Endothelial cell (in vitro differentiated cells): ENCODE measurements at regions not wholly inside any gene's neighbourhood (a gene's known extent, or its start where the extent isn't known, plus 50 kb on each side); places are given as distances from the start of the nearest gene placed in this dataset.

Experiments
- DNase-seq: peaks from one replicate; pipeline ENCODE4 v3.0.0; 2021; ENCODE audit warnings: low spot score
- H3K27ac Mint-ChIP-seq: one replicate; pipeline ENCODE4 v1.8.0; 2021; ENCODE audit warnings: mixed read lengths, inconsistent platforms; ENCODE audit not compliant: unreplicated experiment
- H3K27me3 Mint-ChIP-seq: one replicate; pipeline ENCODE4 v1.8.0; 2021; ENCODE audit warnings: mild to moderate bottlenecking, moderate library complexity, mixed read lengths, inconsistent platforms; ENCODE audit not compliant: unreplicated experiment
- H3K36me3 Mint-ChIP-seq: one replicate; pipeline ENCODE4 v1.8.0; 2021; ENCODE audit warnings: mild to moderate bottlenecking, low read depth, mixed read lengths, inconsistent platforms; ENCODE audit not compliant: unreplicated experiment
- H3K4me1 Mint-ChIP-seq: one replicate; pipeline ENCODE4 v1.8.0; 2021; ENCODE audit warnings: mild to moderate bottlenecking, mixed read lengths, inconsistent platforms; ENCODE audit not compliant: unreplicated experiment
- H3K4me3 Mint-ChIP-seq: one replicate; pipeline ENCODE4 v1.8.0; 2021; ENCODE audit warnings: mild to moderate bottlenecking, mixed read lengths, inconsistent platforms; ENCODE audit not compliant: unreplicated experiment
- H3K9me3 Mint-ChIP-seq: one replicate; pipeline ENCODE4 v1.8.0; 2021; ENCODE audit warnings: mixed read lengths, inconsistent platforms; ENCODE audit not compliant: unreplicated experiment
- TF ChIP-seq, protein P1 (sequence below): fragments of 200-600 bp; sonication (generic); IDR thresholded peaks from one replicate; pipeline ENCODE4 v1.5.0; 2021; ENCODE audit warnings: antibody characterized with exemption; ENCODE audit not compliant: unreplicated experiment

GRCh38 chr2:111634050-111634794, 249.8 kb downstream of the ANAPC1 start:
- H3K36me3 Mint-ChIP-seq: no peaks in the 10 kb centered on the region
- DNase-seq: no peak
- H3K9me3 Mint-ChIP-seq: peaks cover 7% of the 10 kb centered on the region
- no peak overlapping the region for H3K27ac Mint-ChIP-seq
- H3K4me3 Mint-ChIP-seq: no peak overlapping the region
- peaks cover 17% of the 10 kb centered on the region for H3K4me1 Mint-ChIP-seq
- TF ChIP-seq, protein P1, sequence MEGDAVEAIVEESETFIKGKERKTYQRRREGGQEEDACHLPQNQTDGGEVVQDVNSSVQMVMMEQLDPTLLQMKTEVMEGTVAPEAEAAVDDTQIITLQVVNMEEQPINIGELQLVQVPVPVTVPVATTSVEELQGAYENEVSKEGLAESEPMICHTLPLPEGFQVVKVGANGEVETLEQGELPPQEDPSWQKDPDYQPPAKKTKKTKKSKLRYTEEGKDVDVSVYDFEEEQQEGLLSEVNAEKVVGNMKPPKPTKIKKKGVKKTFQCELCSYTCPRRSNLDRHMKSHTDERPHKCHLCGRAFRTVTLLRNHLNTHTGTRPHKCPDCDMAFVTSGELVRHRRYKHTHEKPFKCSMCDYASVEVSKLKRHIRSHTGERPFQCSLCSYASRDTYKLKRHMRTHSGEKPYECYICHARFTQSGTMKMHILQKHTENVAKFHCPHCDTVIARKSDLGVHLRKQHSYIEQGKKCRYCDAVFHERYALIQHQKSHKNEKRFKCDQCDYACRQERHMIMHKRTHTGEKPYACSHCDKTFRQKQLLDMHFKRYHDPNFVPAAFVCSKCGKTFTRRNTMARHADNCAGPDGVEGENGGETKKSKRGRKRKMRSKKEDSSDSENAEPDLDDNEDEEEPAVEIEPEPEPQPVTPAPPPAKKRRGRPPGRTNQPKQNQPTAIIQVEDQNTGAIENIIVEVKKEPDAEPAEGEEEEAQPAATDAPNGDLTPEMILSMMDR: no peak
- no peaks in the 10 kb centered on the region for H3K27me3 Mint-ChIP-seq

GRCh38 chr2:111634995-111635538, 248.9 kb downstream of the ANAPC1 start:
- peaks cover 6% of the 10 kb centered on the region for H3K27me3 Mint-ChIP-seq
- no peak overlapping the region for H3K4me3 Mint-ChIP-seq
- H3K9me3 Mint-ChIP-seq: peaks cover 13% of the 10 kb centered on the region
- H3K27ac Mint-ChIP-seq: no peak overlapping the region
- TF ChIP-seq, protein P1: no peak
- H3K4me1 Mint-ChIP-seq: peaks cover 17% of the 10 kb centered on the region
- no peak for DNase-seq
- H3K36me3 Mint-ChIP-seq: no peaks in the 10 kb centered on the region

DNA sequence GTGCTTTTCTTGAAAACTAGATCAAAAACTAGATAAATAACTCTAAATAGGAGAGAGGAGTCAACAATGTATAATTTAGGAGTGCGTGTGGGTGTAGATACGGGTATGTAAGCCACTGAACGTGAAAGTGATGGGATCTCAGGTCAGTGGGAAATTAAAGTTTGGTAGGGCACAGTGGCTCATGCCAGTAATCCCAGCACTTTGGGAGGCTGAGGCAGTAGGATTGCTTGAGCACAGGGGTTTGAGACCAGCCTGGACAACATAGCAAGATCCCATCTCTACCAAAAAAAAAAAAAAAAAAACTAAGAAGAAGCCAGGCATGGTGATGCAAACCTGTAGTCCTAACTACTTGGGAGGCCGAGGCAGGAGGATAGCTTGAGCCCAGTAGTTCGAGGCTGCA, 247.1 kb downstream of the ANAPC1 start:
- H3K4me1 Mint-ChIP-seq: peaks cover 17% of the 10 kb centered on the region
- TF ChIP-seq, protein P1: no peak
- H3K27me3 Mint-ChIP-seq: peaks cover 6% of the 10 kb centered on the region

DNA sequence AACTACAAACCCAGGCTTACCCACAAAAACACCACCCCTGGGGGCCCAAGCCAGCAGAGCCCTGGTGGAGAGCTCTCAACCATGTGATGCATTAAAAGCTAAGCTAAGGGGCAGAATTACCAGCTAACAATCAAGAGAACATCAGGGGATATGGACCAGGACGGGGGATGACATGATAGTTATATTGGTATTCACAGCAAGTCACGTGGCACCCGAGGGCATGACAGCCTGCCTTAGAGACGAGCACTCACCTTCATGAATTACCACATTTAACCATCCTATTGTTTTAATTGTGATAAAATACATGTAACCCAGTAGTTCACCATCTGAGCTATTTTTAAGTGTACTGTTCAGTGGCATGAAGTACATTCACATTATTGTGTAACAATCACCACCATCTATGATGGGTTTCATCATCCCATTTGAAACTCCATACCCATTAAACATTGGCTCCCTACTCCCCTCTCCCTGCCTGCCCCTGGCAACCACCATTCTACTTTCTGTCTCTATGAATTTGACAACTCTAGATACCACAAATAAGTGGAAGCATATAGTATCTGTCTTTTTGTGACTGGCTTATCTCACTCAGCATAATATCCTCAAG, 245.6 kb downstream of the ANAPC1 start:
- no peak overlapping the region for H3K27ac Mint-ChIP-seq
- peaks cover 6% of the 10 kb centered on the region for H3K4me1 Mint-ChIP-seq
- no peaks in the 10 kb centered on the region for H3K36me3 Mint-ChIP-seq
- H3K4me3 Mint-ChIP-seq: peak overlapping the region; percentile 5
- TF ChIP-seq, protein P1: no peak
- no peak for DNase-seq
- H3K27me3 Mint-ChIP-seq: peaks cover 6% of the 10 kb centered on the region
- peaks cover 13% of the 10 kb centered on the region for H3K9me3 Mint-ChIP-seq

More for the DNA sequence above, 247.1 kb downstream of the ANAPC1 start:
- H3K36me3 Mint-ChIP-seq: no peaks in the 10 kb centered on the region
- no peak overlapping the region for H3K4me3 Mint-ChIP-seq
- no peak for DNase-seq
- peaks cover 13% of the 10 kb centered on the region for H3K9me3 Mint-ChIP-seq
- no peak overlapping the region for H3K27ac Mint-ChIP-seq

DNA sequence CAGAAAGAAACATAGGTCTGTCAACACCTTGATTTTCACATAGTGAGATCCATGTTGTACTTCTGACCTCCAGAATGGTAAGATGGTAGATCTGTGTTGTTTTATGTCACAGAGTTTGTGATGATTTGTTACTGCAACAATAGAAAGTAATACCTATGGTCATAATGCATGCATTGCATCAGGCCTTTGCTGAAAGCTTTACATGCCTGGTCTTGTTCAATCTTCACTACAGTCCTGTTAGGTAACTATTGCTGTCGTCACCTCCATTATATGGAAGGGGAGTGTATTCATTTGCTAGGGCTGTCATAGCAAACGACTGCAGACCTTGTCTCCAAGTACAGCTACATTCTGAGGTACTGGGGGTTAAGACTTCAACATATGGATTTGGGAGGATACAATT, 243.5 kb downstream of the ANAPC1 start:
- no peak for DNase-seq
- Mint-ChIP-seq H3K36me3 (no peaks in the 10 kb centered on the region), H3K27ac (no peak overlapping the region), H3K9me3 (peaks cover 13% of the 10 kb centered on the region), H3K4me3 (no peak overlapping the region), H3K4me1 (no peaks in the 10 kb centered on the region), H3K27me3 (peaks cover 9% of the 10 kb centered on the region)
- TF ChIP-seq, protein P1: no peak
